ENCODE measurements at regions not wholly inside any gene's neighbourhood (a gene's known extent, or its start where the extent isn't known, plus 50 kb on each side); places are given as distances from the start of the nearest gene placed in this dataset.
"Not testable (repeated sequence)": the region's sequence is repeated elsewhere in the genome, so short reads cannot be mapped to it uniquely, and the experiment has no call there.

DNA sequence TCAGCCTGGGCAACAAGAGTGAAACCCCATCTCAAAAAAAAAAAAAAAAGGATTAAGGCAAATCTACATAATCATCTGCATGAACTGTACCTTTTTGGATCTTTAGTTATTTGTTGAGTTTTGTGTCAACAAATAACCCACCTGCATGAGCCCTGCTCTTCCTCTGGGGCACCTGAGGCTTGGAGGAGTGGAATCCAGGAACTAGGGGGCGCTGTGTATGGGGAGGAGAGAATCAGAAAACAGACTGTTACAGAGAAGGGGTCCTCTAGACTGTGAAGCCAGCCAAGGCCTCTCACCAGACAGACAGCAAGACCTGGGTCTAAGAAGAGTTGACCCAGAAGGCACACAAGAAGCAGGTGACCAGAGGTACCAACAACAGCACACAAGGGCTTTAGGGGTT lies 682.8 kb upstream of the NRP1 start:
- Histone ChIP-seq H3K9ac (ENCODE audit: low read depth in 1 of 2, low read length in 2 of 2) (no peak overlapping the region), H3K27ac (ENCODE audit: low read depth, low read length) (no peak overlapping the region), H3K36me3 (ENCODE audit: control insufficient read depth in 1 of 2, insufficient read depth in 2 of 2, low read length in 2 of 2) (no peaks in the 10 kb centered on the region), H3K9me3 (ENCODE audit: control insufficient read depth in 1 of 2, low read length in 2 of 2) (no peaks in the 10 kb centered on the region), H3K4me1 (ENCODE audit: control insufficient read depth in 1 of 2, insufficient read depth in 2 of 2, low read length in 2 of 2) (no peaks in the 10 kb centered on the region), H3K27me3 (ENCODE audit: control insufficient read depth in 1 of 2, insufficient read depth in 2 of 2, low read length in 2 of 2) (no peaks in the 10 kb centered on the region), H3K4me3 (ENCODE audit: low read depth in 1 of 2, low read length in 2 of 2) (no peak overlapping the region)

GRCh38 chr10:34016576-34016975 lies 682.1 kb upstream of the NRP1 start:
- Histone ChIP-seq H3K36me3 (ENCODE audit: control insufficient read depth in 1 of 2, insufficient read depth in 2 of 2, low read length in 2 of 2) (no peaks in the 10 kb centered on the region), H3K9me3 (ENCODE audit: control insufficient read depth in 1 of 2, low read length in 2 of 2) (no peaks in the 10 kb centered on the region), H3K9ac (ENCODE audit: low read depth in 1 of 2, low read length in 2 of 2) (no peak overlapping the region), H3K27me3 (ENCODE audit: control insufficient read depth in 1 of 2, insufficient read depth in 2 of 2, low read length in 2 of 2) (no peaks in the 10 kb centered on the region), H3K27ac (ENCODE audit: low read depth, low read length) (no peak overlapping the region), H3K4me1 (ENCODE audit: control insufficient read depth in 1 of 2, insufficient read depth in 2 of 2, low read length in 2 of 2) (no peaks in the 10 kb centered on the region), H3K4me3 (ENCODE audit: low read depth in 1 of 2, low read length in 2 of 2) (no peak overlapping the region)

- H3K36me3 ChIP-seq (ENCODE audit: control insufficient read depth in 1 of 2, insufficient read depth in 2 of 2, low read length in 2 of 2) = no peaks in the 10 kb centered on the region
- H3K9ac ChIP-seq (ENCODE audit: low read depth in 1 of 2, low read length in 2 of 2) = no peak overlapping the region
- no peaks in the 10 kb centered on the region for H3K27me3 ChIP-seq (ENCODE audit: control insufficient read depth in 1 of 2, insufficient read depth in 2 of 2, low read length in 2 of 2)
- H3K27ac ChIP-seq (ENCODE audit: low read depth, low read length) = no peak overlapping the region
- no peaks in the 10 kb centered on the region for H3K4me1 ChIP-seq (ENCODE audit: control insufficient read depth in 1 of 2, insufficient read depth in 2 of 2, low read length in 2 of 2)
- H3K9me3 ChIP-seq (ENCODE audit: control insufficient read depth in 1 of 2, low read length in 2 of 2) = no peaks in the 10 kb centered on the region
- no peak overlapping the region for H3K4me3 ChIP-seq (ENCODE audit: low read depth in 1 of 2, low read length in 2 of 2)
Measured at GRCh38 chr10:34015700-34016099, 681.2 kb upstream of the NRP1 start.

- no peak overlapping the region for H3K27ac ChIP-seq (ENCODE audit: low read depth, low read length)
- no peaks in the 10 kb centered on the region for H3K9me3 ChIP-seq (ENCODE audit: control insufficient read depth in 1 of 2, low read length in 2 of 2)
- H3K9ac ChIP-seq (ENCODE audit: low read depth in 1 of 2, low read length in 2 of 2) = no peak overlapping the region
- H3K4me3 ChIP-seq (ENCODE audit: low read depth in 1 of 2, low read length in 2 of 2) = no peak overlapping the region
- H3K36me3 ChIP-seq (ENCODE audit: control insufficient read depth in 1 of 2, insufficient read depth in 2 of 2, low read length in 2 of 2) = no peaks in the 10 kb centered on the region
- no peaks in the 10 kb centered on the region for H3K4me1 ChIP-seq (ENCODE audit: control insufficient read depth in 1 of 2, insufficient read depth in 2 of 2, low read length in 2 of 2)
- H3K27me3 ChIP-seq (ENCODE audit: control insufficient read depth in 1 of 2, insufficient read depth in 2 of 2, low read length in 2 of 2) = no peaks in the 10 kb centered on the region
Measured at GRCh38 chr10:34013235-34013634, 678.8 kb upstream of the NRP1 start.

DNA sequence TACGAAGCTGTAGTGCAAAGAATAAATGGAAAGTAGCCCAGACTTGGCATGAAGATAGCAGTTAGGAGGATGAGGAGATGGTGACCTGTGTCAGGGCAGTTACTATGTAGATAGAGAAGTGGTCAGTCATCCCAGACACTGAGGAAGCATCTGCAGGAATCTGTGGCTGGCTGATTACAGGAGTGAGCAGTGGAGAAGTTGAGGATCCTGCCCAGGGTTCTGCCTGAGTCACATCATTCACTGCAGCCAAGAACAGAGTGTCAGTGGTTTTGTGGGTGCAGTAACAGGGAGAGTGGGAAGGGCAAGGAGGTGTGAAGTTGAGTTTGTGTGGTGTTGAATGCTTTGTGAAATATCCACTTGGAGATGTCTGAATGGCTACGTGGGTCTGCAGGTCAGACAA lies 676.4 kb upstream of the NRP1 start:
- no peaks in the 10 kb centered on the region for H3K9me3 ChIP-seq (ENCODE audit: control insufficient read depth in 1 of 2, low read length in 2 of 2)
- no peaks in the 10 kb centered on the region for H3K27me3 ChIP-seq (ENCODE audit: control insufficient read depth in 1 of 2, insufficient read depth in 2 of 2, low read length in 2 of 2)
- no peaks in the 10 kb centered on the region for H3K36me3 ChIP-seq (ENCODE audit: control insufficient read depth in 1 of 2, insufficient read depth in 2 of 2, low read length in 2 of 2)
- no peak overlapping the region for H3K27ac ChIP-seq (ENCODE audit: low read depth, low read length)
- no peak overlapping the region for H3K4me3 ChIP-seq (ENCODE audit: low read depth in 1 of 2, low read length in 2 of 2)
- no peak overlapping the region for H3K9ac ChIP-seq (ENCODE audit: low read depth in 1 of 2, low read length in 2 of 2)
- no peaks in the 10 kb centered on the region for H3K4me1 ChIP-seq (ENCODE audit: control insufficient read depth in 1 of 2, insufficient read depth in 2 of 2, low read length in 2 of 2)

GRCh38 chr10:34010228-34010627 lies 675.8 kb upstream of the NRP1 start:
- not testable (repeated sequence) for H3K4me1 ChIP-seq (ENCODE audit: control insufficient read depth in 1 of 2, insufficient read depth in 2 of 2, low read length in 2 of 2); H3K27me3 ChIP-seq (ENCODE audit: control insufficient read depth in 1 of 2, insufficient read depth in 2 of 2, low read length in 2 of 2)

DNA sequence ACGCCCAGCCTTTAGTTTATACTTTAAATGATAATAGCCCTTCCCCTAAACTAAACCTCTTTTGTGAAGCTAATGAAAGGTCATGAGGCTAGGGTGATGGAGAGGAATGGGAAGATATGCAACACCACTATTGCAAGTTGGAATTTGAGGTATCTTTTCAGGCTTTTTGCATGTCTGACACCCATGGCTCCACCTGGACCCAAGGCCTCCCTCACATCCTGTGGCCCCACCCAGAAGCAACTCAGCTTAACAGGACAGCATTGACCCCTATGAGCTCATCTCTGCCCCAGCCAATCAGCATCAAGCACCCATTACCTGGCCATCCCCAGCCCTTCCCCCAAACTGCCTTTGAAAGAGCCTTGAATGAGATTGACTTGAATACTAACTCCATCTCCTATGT lies 674.2 kb upstream of the NRP1 start:
- H3K27me3 ChIP-seq (ENCODE audit: control insufficient read depth in 1 of 2, insufficient read depth in 2 of 2, low read length in 2 of 2) = no peaks in the 10 kb centered on the region
- H3K9ac ChIP-seq (ENCODE audit: low read depth in 1 of 2, low read length in 2 of 2) = no peak overlapping the region
- no peaks in the 10 kb centered on the region for H3K36me3 ChIP-seq (ENCODE audit: control insufficient read depth in 1 of 2, insufficient read depth in 2 of 2, low read length in 2 of 2)
- H3K27ac ChIP-seq (ENCODE audit: low read depth, low read length) = no peak overlapping the region
- H3K9me3 ChIP-seq (ENCODE audit: control insufficient read depth in 1 of 2, low read length in 2 of 2) = no peaks in the 10 kb centered on the region
- H3K4me3 ChIP-seq (ENCODE audit: low read depth in 1 of 2, low read length in 2 of 2) = no peak overlapping the region
- no peaks in the 10 kb centered on the region for H3K4me1 ChIP-seq (ENCODE audit: control insufficient read depth in 1 of 2, insufficient read depth in 2 of 2, low read length in 2 of 2)

More at GRCh38 chr10:34010228-34010627, 675.8 kb upstream of the NRP1 start:
- not testable (repeated sequence) for H3K9me3 ChIP-seq (ENCODE audit: control insufficient read depth in 1 of 2, low read length in 2 of 2); H3K27ac ChIP-seq (ENCODE audit: low read depth, low read length); H3K9ac ChIP-seq (ENCODE audit: low read depth in 1 of 2, low read length in 2 of 2); H3K36me3 ChIP-seq (ENCODE audit: control insufficient read depth in 1 of 2, insufficient read depth in 2 of 2, low read length in 2 of 2); H3K4me3 ChIP-seq (ENCODE audit: low read depth in 1 of 2, low read length in 2 of 2)

GRCh38 chr10:34006471-34006870 lies 672.0 kb upstream of the NRP1 start:
- Histone ChIP-seq H3K4me1 (ENCODE audit: control insufficient read depth in 1 of 2, insufficient read depth in 2 of 2, low read length in 2 of 2) (no peaks in the 10 kb centered on the region), H3K27me3 (ENCODE audit: control insufficient read depth in 1 of 2, insufficient read depth in 2 of 2, low read length in 2 of 2) (no peaks in the 10 kb centered on the region), H3K4me3 (ENCODE audit: low read depth in 1 of 2, low read length in 2 of 2) (no peak overlapping the region)

GRCh38 chr10:34003561-34003960 lies 669.1 kb upstream of the NRP1 start:
- no peaks in the 10 kb centered on the region for H3K27me3 ChIP-seq (ENCODE audit: control insufficient read depth in 1 of 2, insufficient read depth in 2 of 2, low read length in 2 of 2)
- no peaks in the 10 kb centered on the region for H3K9me3 ChIP-seq (ENCODE audit: control insufficient read depth in 1 of 2, low read length in 2 of 2)
- H3K9ac ChIP-seq (ENCODE audit: low read depth in 1 of 2, low read length in 2 of 2) = no peak overlapping the region
- no peak overlapping the region for H3K27ac ChIP-seq (ENCODE audit: low read depth, low read length)
- H3K36me3 ChIP-seq (ENCODE audit: control insufficient read depth in 1 of 2, insufficient read depth in 2 of 2, low read length in 2 of 2) = no peaks in the 10 kb centered on the region
- no peak overlapping the region for H3K4me3 ChIP-seq (ENCODE audit: low read depth in 1 of 2, low read length in 2 of 2)
- no peaks in the 10 kb centered on the region for H3K4me1 ChIP-seq (ENCODE audit: control insufficient read depth in 1 of 2, insufficient read depth in 2 of 2, low read length in 2 of 2)

More at GRCh38 chr10:34006471-34006870, 672.0 kb upstream of the NRP1 start:
- Histone ChIP-seq H3K9me3 (ENCODE audit: control insufficient read depth in 1 of 2, low read length in 2 of 2) (no peaks in the 10 kb centered on the region), H3K9ac (ENCODE audit: low read depth in 1 of 2, low read length in 2 of 2) (no peak overlapping the region), H3K27ac (ENCODE audit: low read depth, low read length) (no peak overlapping the region), H3K36me3 (ENCODE audit: control insufficient read depth in 1 of 2, insufficient read depth in 2 of 2, low read length in 2 of 2) (no peaks in the 10 kb centered on the region)

DNA sequence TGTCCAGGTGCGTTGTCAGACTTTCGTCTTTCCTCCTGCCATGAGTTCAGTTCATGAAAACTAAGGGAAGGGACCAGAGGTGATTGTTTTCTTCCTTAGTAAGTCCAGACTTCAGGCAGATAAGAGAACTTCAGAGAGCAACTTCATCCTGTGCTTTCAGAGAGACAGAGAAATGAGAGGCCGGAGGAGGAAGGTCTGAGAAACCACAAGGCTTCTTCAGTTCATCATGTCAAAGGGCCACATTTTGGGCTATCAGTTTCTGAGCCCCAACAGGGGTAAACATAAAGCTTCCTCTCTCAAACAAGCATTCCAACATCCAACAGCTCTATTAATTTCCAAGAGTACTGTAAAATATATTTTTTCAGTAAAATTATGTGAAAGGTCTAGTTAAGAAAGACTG lies 668.4 kb upstream of the NRP1 start:
- Histone ChIP-seq H3K36me3 (ENCODE audit: control insufficient read depth in 1 of 2, insufficient read depth in 2 of 2, low read length in 2 of 2) (no peaks in the 10 kb centered on the region), H3K4me1 (ENCODE audit: control insufficient read depth in 1 of 2, insufficient read depth in 2 of 2, low read length in 2 of 2) (no peaks in the 10 kb centered on the region), H3K27me3 (ENCODE audit: control insufficient read depth in 1 of 2, insufficient read depth in 2 of 2, low read length in 2 of 2) (no peaks in the 10 kb centered on the region), H3K4me3 (ENCODE audit: low read depth in 1 of 2, low read length in 2 of 2) (no peak overlapping the region), H3K27ac (ENCODE audit: low read depth, low read length) (no peak overlapping the region), H3K9ac (ENCODE audit: low read depth in 1 of 2, low read length in 2 of 2) (no peak overlapping the region), H3K9me3 (ENCODE audit: control insufficient read depth in 1 of 2, low read length in 2 of 2) (no peaks in the 10 kb centered on the region)

GRCh38 chr10:34001831-34002230 lies 667.4 kb upstream of the NRP1 start:
- H3K27ac ChIP-seq (ENCODE audit: low read depth, low read length) = no peak overlapping the region
- H3K9me3 ChIP-seq (ENCODE audit: control insufficient read depth in 1 of 2, low read length in 2 of 2) = no peaks in the 10 kb centered on the region
- no peaks in the 10 kb centered on the region for H3K36me3 ChIP-seq (ENCODE audit: control insufficient read depth in 1 of 2, insufficient read depth in 2 of 2, low read length in 2 of 2)
- H3K4me1 ChIP-seq (ENCODE audit: control insufficient read depth in 1 of 2, insufficient read depth in 2 of 2, low read length in 2 of 2) = no peaks in the 10 kb centered on the region
- no peaks in the 10 kb centered on the region for H3K27me3 ChIP-seq (ENCODE audit: control insufficient read depth in 1 of 2, insufficient read depth in 2 of 2, low read length in 2 of 2)
- H3K9ac ChIP-seq (ENCODE audit: low read depth in 1 of 2, low read length in 2 of 2) = no peak overlapping the region
- no peak overlapping the region for H3K4me3 ChIP-seq (ENCODE audit: low read depth in 1 of 2, low read length in 2 of 2)

Measured in duodenal mucosa (tissue), 2 donors.